GM10266 (cell line): ENCODE measurements at regions not wholly inside any gene's neighbourhood (a gene's known extent, or its start where the extent isn't known, plus 50 kb on each side); places are given as distances from the start of the nearest gene placed in this dataset.

Experiments used
- DNase-seq: peaks from one replicate; pipeline ENCODE4 v3.0.0; 2012; ENCODE audit errors: extremely low spot score
- CTCF ChIP-seq: IDR thresholded peaks from 2 replicates; pipeline ENCODE4 v1.5.1; 2012; ENCODE audit warnings: mild to moderate bottlenecking, low read depth; ENCODE audit not compliant: control insufficient read depth, insufficient read depth; ENCODE audit errors: missing control alignments

GRCh38 chr10:3408603-3409365 lies 236.2 kb upstream of the PITRM1 start:
- TF ChIP-seq CTCF, result no peak
- DNase-seq, result no peak

- DNase-seq, result no peak
- no peak for TF ChIP-seq CTCF
Observed at GRCh38 chr10:3407208-3407607, 234.6 kb upstream of the PITRM1 start.

- TF ChIP-seq CTCF, result no peak
- DNase-seq, result no peak
Observed at GRCh38 chr10:3406556-3406955, 234.0 kb upstream of the PITRM1 start.

GRCh38 chr10:3404381-3404780 lies 231.8 kb upstream of the PITRM1 start:
- no peak for TF ChIP-seq CTCF
- DNase-seq, result no peak

GRCh38 chr10:3402187-3402751 lies 229.7 kb upstream of the PITRM1 start:
- no peak for DNase-seq
- no peak for TF ChIP-seq CTCF

GRCh38 chr10:3401491-3401938 lies 228.9 kb upstream of the PITRM1 start:
- no peak for TF ChIP-seq CTCF

GRCh38 chr10:3400348-3400747 lies 227.8 kb upstream of the PITRM1 start:
- no peak for TF ChIP-seq CTCF
- no peak for DNase-seq

More at GRCh38 chr10:3401491-3401938, 228.9 kb upstream of the PITRM1 start:
- no peak for DNase-seq
